Forelimb muscle (tissue), 1 donor: ENCODE measurements at regions not wholly inside any gene's neighbourhood (a gene's known extent, or its start where the extent isn't known, plus 50 kb on each side); places are given as distances from the start of the nearest gene placed in this dataset.

ENCODE experiments used
- DNase-seq: peaks from one replicate; pipeline ENCODE4 v3.0.0-alpha.2; 2013; ENCODE audit warnings: low read depth

DNA sequence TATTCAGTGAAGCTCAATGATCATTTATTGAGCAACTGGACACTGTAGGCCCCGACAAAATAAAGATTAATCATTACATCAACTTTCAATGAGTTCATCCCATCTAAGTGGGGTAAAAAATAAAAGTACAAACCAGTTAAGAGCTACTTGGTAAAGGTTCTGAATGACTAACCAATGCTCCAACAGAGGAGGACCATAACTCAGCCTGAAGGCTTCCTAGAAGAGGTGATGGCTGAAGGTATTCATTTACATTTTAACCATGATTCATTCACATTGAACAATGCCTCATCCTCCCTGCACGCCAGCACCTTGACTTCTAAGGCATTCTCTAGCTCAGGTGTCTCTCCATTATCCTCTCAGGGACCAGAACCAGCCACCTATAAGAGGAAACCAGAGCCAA, 201.4 kb downstream of the ZNF462 start:
- DNase-seq = no peak

- no peak for DNase-seq
Measured at GRCh38 chr9:107065549-107065948, 202.6 kb downstream of the ZNF462 start.

DNA sequence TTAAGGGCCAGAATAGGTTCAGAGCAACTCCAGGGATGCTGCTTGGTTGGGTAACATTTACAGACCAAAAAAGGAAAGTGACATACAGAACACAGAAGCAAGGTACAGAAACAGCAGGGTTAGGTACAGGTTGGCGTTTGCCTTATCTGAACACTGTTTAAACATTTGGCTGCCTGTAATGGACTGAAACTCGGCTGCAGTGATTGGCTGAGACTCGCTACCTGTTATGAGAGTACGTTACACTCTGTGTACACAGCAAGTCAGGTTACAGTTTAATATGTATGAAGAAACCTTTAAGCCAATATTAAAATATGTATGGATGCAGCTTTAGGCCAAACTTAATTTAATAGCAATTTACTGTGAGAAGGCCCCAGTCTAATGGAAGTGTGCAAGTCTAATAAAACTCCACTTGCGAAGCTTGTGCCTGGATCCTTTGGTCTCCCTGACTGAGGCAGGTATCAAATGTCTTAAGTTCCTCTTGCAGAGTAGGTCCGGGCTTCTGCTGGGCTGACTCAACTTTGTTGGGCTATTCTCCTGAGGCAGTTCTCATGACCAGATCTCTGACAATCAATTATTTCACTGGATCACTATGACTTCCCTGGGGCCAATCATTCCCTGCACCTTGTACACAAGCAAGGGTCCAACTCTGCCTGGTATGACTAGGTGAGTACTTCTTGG, 204.9 kb downstream of the ZNF462 start:
- DNase-seq = no peak

DNA sequence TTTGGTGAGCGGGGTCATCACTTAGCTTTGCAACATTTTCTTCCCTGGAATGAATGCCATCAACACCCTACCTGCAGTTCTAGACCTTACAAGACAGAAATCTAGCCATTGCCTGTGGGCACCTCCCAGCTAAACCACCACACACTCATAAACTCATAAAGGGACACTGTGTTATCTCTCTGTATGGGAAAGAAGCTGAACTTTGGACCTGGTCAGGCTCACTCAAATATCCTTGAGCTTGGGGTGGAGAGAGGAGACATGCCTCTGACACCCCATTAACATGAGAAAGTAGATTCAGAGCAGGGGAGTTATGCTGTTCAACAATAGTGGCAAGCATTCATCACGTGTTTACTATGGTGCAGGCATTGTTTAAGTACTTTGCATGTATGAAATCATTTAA, 205.6 kb downstream of the ZNF462 start:
- DNase-seq = no peak

GRCh38 chr9:107070586-107070985, 207.6 kb downstream of the ZNF462 start:
- no peak for DNase-seq

- DNase-seq = no peak
Measured at GRCh38 chr9:107078061-107078460, 205.0 kb upstream of the RAD23B start.

GRCh38 chr9:107079589-107079988, 203.5 kb upstream of the RAD23B start:
- DNase-seq = no peak

GRCh38 chr9:107080130-107080529, 202.9 kb upstream of the RAD23B start:
- no peak for DNase-seq

DNA sequence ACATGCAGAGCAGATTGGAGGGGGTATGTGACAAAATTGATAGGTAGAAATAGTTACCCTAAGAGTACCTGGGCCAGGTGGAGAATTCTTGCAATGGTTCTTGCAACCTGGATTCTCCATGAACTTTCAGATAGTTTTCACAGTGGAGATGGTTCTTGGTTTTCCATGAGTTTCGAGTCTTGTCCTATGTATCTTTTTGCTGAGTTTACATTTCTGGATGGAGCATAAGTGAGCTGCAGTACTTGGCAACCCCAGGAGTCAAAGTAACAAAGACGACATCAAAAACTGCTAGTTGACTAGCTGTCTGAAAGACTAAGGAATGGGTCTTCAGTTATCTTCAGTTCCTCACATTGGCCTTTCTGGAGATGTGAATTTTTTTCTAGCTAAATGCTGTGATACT, 196.6 kb upstream of the RAD23B start:
- DNase-seq = no peak

- DNase-seq = no peak
Measured at GRCh38 chr9:107087222-107087621, 195.9 kb upstream of the RAD23B start.

DNA sequence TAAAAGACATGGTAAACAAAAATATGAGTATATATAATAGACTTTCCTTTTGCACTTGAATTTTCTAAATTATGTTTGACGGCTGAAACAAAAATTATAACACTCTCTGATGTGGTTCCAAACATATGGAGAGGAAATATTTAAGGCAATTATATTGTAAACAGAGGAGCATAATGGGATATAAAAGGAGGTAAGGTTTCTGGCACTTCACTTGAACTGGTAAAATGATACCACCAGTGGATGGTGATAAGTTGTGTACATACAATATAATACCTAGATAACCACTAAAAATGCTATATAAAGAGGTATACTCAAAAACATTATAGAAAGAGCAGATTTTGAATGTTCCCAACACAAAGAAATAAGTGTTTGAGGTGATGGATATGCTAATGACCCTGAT, 192.9 kb upstream of the RAD23B start:
- no peak for DNase-seq

DNA sequence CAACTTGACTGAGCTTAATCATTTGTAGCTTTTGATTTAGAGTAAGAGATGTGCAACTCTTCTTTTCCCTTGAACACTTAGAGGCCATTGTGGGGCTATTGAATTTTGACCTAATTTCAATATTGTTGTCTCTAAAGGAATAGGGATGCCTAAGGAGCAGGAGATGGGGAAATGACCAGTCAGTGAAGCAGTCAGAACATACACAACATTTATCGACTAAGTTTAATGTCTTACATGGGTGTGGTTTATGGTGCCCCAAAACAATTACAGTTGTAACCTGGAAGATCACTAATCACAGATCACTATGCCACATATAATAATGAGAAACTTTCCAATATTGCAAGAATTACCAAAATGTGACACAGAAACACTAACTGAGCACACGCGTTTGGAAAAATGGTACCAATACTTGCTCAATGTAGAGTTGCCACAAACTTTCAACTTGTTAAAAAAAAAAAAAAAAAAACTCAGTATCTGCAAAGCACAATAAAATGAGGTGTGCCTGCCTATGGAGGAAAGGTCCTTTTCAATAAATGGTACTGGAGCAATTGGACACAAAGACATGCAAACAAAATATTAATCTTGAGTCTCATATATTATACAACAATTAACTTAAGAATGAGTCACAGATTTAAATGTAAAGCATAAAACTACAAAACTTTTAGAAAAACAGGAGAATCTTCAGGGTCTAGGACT, 189.6 kb upstream of the RAD23B start:
- no peak for DNase-seq

- DNase-seq = no peak
Measured at GRCh38 chr9:107094370-107094769, 188.7 kb upstream of the RAD23B start.

GRCh38 chr9:107100591-107100990, 182.5 kb upstream of the RAD23B start:
- no peak for DNase-seq

DNA sequence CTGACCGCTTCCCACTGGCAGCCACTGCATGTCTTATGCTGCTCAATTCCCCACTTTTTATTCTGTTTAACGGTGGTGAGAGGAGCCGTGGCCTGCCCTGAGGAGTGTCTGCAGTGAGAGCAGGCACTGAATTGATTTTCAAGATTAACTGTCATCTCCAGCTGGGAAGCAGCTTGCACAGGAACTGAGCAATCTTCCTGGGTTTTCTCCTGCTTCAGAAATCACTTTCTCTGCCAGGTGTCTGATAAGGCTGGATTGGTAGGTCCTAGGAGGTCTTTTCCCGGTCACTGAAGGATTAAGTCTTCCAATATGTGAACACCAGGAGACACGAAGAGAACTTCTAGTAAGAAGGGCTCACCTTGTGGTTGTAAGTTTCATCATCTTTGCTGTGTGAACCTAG, 181.1 kb upstream of the RAD23B start:
- no peak for DNase-seq

- DNase-seq = no peak
Measured at GRCh38 chr9:107103621-107104020, 179.5 kb upstream of the RAD23B start.

GRCh38 chr9:107105784-107106183, 177.3 kb upstream of the RAD23B start:
- no peak for DNase-seq

GRCh38 chr9:107106416-107106815, 176.7 kb upstream of the RAD23B start:
- no peak for DNase-seq

DNA sequence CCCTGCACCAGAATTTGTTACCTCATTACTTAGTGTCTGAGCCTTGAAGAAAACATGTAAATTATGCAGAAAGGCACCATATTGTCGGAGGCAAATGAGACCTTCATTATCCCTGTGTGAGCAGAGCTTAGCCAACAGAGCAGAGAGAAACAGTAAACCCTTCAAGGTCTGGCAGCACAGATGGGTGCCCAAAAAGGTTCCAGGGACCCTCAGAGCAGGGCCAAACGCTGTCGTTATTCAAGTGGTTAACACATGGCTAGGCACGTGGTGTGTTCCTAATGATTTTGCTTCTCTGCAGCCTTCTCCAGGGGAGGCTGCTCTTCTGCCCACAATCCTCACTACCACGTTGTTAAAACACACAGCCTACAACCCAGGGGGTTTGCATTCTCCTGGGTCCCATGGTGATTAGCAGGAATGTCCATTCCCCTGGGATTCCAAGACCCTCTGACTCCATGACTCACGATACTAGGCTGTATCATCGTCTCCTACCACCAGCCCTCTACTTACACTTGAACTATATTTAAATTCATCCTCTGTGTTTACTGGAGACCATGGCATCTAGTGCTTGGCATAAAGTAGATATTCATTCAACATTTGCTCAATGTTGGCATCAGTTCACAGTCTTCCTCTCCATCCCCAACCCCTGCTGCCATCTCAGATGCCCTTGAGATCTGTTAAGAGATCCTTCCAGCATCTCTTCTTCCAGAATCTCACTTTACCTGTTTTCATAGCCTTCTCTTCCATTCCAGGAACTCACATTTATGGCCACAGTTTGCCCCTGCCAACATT, 174.5 kb upstream of the RAD23B start:
- DNase-seq = no peak

DNA sequence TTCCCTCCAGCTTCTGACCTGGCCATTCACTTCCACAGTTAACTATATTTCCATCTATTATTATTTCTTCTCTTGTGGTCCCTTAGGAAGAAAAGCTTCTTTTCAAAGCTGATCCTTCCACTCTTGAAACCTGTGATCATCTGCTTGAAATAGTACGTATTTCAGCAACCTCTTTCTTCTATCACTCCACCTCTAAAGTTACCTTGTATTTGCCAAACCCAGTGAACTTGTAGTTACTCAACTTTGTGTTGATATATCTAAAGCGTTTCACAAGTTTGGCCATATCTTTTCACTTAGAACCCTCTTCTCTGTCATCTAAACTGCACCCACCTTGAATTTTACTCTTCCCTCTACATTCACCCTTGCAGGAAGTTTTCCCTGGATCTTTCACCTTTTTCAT, 173.8 kb upstream of the RAD23B start:
- DNase-seq = no peak

GRCh38 chr9:107110153-107110552, 172.9 kb upstream of the RAD23B start:
- DNase-seq = no peak

GRCh38 chr9:107112707-107113243, 170.3 kb upstream of the RAD23B start:
- no peak for DNase-seq
